Mammary epithelial cell (primary cell): ENCODE measurements at regions not wholly inside any gene's neighbourhood (a gene's known extent, or its start where the extent isn't known, plus 50 kb on each side); places are given as distances from the start of the nearest gene placed in this dataset.

ENCODE experiments used
- EZH2 ChIP-seq: IDR thresholded peaks from 2 replicates; pipeline ENCODE4 v1.6.1; 2012; ENCODE audit warnings: low read length, inconsistent platforms, borderline replicate concordance
- TF ChIP-seq, protein P1 (sequence below), 2 donors: IDR thresholded peaks in 1 of 2; conservative IDR thresholded peaks in 1 of 2; 2 replicates each; pipeline ENCODE4 v1.5.1; 2011 to 2012; ENCODE audit warnings: inconsistent platforms in 2 of 2, low read length in 2 of 2, mild to moderate bottlenecking in 2 of 2, control low read depth in 1 of 2, low read depth in 1 of 2; ENCODE audit not compliant: insufficient read depth in 1 of 2; ENCODE audit errors: extremely low read depth in 1 of 2

DNA sequence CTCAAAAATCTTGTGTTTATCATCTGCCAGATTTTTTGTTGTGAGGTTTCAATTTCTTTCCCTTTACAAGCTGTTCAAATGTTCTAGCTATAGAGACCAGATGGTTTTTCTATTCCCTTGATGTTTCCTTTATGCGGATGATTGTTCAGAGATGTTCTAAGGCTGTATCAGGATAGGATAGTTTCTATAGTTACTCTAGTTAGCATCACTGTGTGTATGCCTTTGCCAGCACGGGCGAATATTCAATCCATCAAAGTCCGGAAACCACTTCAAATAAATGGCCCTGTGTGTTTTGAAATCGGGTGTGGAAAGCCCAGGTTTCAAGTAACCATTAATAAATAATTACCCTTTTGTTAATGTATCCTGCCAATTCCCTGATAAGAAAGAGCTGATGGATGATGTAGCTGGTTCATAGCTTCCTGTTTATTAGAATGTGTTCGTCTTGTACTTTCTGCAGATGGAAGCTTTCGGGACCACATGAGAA lies 149.8 kb upstream of the PRKCQ start:
- TF ChIP-seq, protein P1, sequence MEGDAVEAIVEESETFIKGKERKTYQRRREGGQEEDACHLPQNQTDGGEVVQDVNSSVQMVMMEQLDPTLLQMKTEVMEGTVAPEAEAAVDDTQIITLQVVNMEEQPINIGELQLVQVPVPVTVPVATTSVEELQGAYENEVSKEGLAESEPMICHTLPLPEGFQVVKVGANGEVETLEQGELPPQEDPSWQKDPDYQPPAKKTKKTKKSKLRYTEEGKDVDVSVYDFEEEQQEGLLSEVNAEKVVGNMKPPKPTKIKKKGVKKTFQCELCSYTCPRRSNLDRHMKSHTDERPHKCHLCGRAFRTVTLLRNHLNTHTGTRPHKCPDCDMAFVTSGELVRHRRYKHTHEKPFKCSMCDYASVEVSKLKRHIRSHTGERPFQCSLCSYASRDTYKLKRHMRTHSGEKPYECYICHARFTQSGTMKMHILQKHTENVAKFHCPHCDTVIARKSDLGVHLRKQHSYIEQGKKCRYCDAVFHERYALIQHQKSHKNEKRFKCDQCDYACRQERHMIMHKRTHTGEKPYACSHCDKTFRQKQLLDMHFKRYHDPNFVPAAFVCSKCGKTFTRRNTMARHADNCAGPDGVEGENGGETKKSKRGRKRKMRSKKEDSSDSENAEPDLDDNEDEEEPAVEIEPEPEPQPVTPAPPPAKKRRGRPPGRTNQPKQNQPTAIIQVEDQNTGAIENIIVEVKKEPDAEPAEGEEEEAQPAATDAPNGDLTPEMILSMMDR (conservative IDR thresholded peaks at IDR 0.05 in 1 of 2, IDR thresholded peaks at IDR 0.05 in 1 of 2; ENCODE audit: extremely low read depth in 1 of 2, insufficient read depth in 1 of 2, low read depth in 1 of 2, low read length in 2 of 2), result no peak
- no peak for TF ChIP-seq EZH2
